ENCODE measurements at regions not wholly inside any gene's neighbourhood (a gene's known extent, or its start where the extent isn't known, plus 50 kb on each side); places are given as distances from the start of the nearest gene placed in this dataset.

DNA sequence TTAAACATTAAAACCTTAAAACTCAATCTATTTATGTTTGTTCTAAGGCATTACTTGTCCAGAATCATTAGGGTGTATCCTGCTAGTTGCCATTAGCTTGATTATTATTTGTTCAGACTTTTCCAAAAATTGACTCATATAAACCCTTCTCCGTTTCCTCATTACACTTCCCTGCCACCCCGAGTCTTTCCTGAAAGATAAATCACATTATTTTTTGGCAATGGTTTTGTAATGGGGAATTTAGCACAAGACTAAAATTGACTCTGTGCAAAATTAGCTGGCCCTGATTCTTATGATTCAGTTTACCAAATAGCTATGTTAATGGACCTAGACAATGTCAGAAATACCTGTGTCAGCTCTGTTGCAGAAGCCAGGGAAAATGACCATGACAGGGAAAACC lies 112.2 kb upstream of the NT5C1B start:
- DNase-seq = no peak

DNA sequence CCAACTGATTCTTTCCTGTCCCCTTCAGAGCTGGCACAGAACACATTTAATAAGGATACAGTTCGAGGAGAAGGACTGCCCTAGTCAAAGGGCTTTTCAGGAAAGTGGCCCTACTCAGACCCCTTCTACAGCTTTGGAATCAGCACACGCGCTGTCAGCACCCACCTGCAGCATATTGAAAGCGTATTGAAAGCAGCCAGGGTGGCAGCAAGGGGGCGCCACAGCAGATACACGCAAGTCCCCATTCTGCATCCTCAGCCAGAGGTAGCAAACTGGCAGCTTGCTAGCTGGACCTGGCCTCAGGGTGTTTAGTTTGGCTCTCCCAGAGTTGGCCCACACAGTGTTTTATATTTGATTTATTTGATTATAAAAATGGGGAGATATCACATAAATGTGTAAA lies 101.0 kb upstream of the NT5C1B start:
- DNase-seq = no peak

- no peak for DNase-seq
Measured at GRCh38 chr2:18684206-18685038, 95.1 kb upstream of the NT5C1B start.

DNA sequence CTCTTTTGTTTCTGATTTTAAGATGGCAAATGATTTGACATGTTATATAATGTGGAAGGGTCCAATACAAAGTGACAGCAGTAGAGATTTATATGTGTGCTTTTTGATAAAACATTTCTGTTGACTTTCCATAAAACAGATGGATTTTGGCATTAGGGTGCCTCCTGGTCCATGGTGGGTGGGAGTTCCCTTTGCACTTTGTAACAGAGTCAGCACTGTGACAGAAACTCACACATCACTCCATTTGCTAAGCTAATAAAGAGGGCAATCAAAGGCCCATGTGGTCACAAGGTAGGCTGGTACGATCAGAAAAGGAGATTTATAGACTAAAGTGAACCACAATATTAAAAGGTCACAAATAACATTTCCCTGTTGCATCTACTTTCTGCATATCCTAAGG lies 93.3 kb upstream of the NT5C1B start:
- no peak for DNase-seq

DNA sequence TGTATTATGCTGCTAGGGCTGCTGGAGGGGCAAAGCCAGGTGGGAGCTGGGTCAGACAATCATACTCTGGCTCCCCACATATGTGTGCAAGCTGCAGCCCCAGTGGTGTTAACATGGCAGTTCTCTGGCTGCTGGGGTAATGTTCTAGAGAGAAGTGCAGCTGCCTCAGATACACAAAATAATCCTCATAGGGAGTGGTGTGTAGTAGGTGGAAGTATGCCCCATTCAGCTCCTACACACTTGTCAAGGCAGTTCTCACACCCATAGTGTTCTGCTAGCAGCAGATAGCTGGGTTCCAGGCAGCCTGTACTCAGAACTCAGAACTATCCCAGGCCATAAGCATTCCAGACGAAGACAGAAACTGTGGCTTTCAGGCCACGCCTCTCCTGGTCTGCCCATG lies 87.9 kb upstream of the NT5C1B start:
- DNase-seq = no peak

- DNase-seq = no peak
Measured at GRCh38 chr2:18674309-18674708, 84.9 kb upstream of the NT5C1B start.

GRCh38 chr2:18671363-18671762 lies 82.0 kb upstream of the NT5C1B start:
- DNase-seq = no peak

- no peak for DNase-seq
Measured at GRCh38 chr2:18668221-18668620, 78.9 kb upstream of the NT5C1B start.

- no peak for DNase-seq
Measured at GRCh38 chr2:18664421-18664820, 75.1 kb upstream of the NT5C1B start.

GRCh38 chr2:18663861-18664260 lies 74.5 kb upstream of the NT5C1B start:
- no peak for DNase-seq

GRCh38 chr2:18662689-18663088 lies 73.3 kb upstream of the NT5C1B start:
- DNase-seq = no peak

DNA sequence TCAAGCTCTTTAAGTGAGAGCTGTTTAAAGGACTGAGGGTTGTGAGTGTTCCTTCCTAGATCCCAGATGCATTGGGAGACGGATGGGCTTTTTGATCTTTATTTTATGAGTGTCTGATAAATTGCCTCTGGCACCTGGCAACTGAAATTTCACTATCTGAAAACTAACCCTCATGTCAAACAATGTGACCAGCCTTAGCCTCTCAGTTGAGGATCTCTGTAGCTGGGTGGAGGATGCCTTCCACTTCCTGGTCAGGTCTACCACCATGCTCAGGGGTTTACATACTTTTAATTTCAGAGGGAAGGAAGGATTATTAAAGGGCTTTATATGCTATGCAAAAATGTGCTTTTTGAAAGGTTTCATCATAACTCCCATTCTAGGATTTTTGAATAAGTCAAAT lies 70.5 kb upstream of the NT5C1B start:
- DNase-seq = no peak

- no peak for DNase-seq
Measured at GRCh38 chr2:18656048-18656447, 66.7 kb upstream of the NT5C1B start.

GRCh38 chr2:18651842-18652774 lies 62.7 kb upstream of the NT5C1B start:
- no peak for DNase-seq

- DNase-seq = no peak
Measured at GRCh38 chr2:18650221-18650620, 60.9 kb upstream of the NT5C1B start.

- no peak for DNase-seq
Measured at GRCh38 chr2:18649502-18650135, 60.2 kb upstream of the NT5C1B start.

- DNase-seq = no peak
Measured at GRCh38 chr2:18648161-18648560, 58.8 kb upstream of the NT5C1B start.

DNA sequence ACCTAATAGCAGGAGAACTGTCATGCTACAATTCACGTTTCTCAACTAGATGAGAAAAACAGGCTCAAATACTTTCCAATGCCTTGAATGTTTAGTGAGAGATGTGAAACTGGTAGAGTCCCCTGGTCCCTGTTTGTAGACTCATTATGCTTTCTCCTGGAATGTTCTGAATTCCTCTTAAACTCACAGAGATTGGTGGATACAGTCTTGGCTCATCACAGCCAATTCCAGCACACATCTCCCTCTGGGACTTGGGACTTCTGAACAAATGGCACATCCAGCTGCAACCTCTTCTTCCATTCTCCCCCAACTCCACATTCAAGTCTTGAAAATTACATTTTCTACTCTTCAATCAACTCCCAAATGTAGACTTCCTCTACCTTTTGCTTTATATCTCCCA lies 58.4 kb upstream of the NT5C1B start:
- no peak for DNase-seq

DNA sequence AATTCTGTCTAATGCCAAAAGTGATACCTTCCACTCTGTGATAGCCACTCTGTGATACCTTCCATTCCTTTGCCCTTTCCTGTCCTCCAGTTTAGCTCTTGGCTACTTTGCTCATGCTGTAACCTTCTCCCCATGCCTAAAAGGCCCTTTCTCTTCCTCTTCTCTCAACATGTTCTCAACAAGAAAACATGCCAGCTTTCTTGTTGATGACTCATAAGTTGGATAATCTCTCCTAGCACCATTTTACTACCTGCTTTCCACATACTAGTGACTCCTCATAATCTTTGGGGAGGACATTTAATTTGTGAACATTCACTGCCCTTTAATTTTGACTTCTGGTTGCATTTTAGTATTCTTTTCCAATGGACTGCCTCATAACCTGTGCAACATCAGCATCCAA lies 55.9 kb upstream of the NT5C1B start:
- no peak for DNase-seq

- DNase-seq = no peak
Measured at GRCh38 chr2:18644115-18644462, 54.7 kb upstream of the NT5C1B start.

GRCh38 chr2:18643326-18644114 lies 54.2 kb upstream of the NT5C1B start:
- DNase-seq = no peak

DNA sequence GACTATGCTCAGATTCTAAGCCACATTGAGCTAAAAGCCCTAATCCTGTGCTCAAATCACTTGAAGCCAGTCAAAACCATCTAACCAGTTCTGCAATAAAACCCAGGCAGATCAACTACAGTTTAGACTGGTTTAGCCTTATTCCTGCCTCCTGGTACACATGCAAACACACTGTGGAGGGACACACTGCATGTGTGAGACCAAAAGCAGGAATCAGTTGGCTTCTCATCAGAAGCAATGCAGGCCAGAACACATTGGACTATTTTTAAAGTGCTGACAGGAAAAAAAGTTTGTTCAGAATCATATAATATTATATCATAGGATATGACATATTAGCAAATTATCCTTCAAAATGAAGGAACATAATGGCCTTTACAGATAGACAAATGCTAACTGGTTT lies 52.5 kb upstream of the NT5C1B start:
- no peak for DNase-seq

Measured in inflammatory macrophage treated with lipopolysaccharide for 1 hour (primary cell).